ENCODE measurements at regions not wholly inside any gene's neighbourhood (a gene's known extent, or its start where the extent isn't known, plus 50 kb on each side); places are given as distances from the start of the nearest gene placed in this dataset.

DNA sequence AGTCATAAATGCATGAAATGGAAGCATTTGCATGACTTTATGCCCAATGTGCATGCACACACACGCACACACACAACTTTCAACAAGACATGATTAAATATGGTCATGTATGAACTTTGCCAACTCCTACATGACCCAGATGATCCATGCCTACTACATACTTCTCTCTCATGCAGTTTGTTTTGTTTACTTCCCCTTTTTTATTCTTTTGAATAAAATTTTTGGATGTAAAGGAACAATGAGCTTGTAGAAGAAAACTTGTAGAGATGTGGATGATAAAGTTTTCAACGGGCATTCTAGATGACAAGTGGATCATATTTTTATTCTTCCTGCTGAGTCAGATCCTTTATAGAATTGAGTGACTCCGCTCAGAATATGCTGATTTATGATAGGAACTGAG, 50.8 kb upstream of the AIG1 start:
- ChIA-PET POLR2A (no interaction called here), CTCF (interaction anchor here in 1 of 2 donors (0.6 kb wide), 1 partner anchor 194 kb away, joined by 3 read pairs; no protein-coding TSS in a partner anchor)
- ATAC-seq (replicated peaks in 1 of 4) (no peak), DNase-seq (no peak)
- no peaks in the 10 kb centered on the region for H3K9me3 ChIP-seq
- no peaks in the 10 kb centered on the region for H3K36me3 ChIP-seq (ENCODE audit: control insufficient read depth in 2 of 2, extremely low read depth in 1 of 2, insufficient read depth in 1 of 2, low read length in 1 of 2)
- no peaks in the 10 kb centered on the region for H3K27me3 Mint-ChIP-seq
- H3K4me3 Mint-ChIP-seq, result no peak overlapping the region
- H3K4me3 ChIP-seq (ENCODE audit: control insufficient read depth in 1 of 2, extremely low read depth in 1 of 2, low read length in 1 of 2), result no peak overlapping the region
- H3K4me1 Mint-ChIP-seq, result no peaks in the 10 kb centered on the region
- no peaks in the 10 kb centered on the region for H3K9me3 Mint-ChIP-seq
- no peaks in the 10 kb centered on the region for H3K27me3 ChIP-seq (replicated peaks in 1 of 2; ENCODE audit: control insufficient read depth in 2 of 2, extremely low read depth in 1 of 2, insufficient read depth in 2 of 2, low read length in 1 of 2)
- no peaks in the 10 kb centered on the region for H3K4me1 ChIP-seq (ENCODE audit: control insufficient read depth in 1 of 2, extremely low read depth in 1 of 2, insufficient read depth in 2 of 2, low read length in 2 of 2)
- H3K27ac Mint-ChIP-seq, result no peak overlapping the region
- H3K27ac ChIP-seq (ENCODE audit: low read length), result no peak overlapping the region
- WGBS (ENCODE audit: insufficient coverage), result no CpG with 5 or more reads among the region's 3 CpGs
- no peaks in the 10 kb centered on the region for H3K36me3 Mint-ChIP-seq

Measured in T-cell (primary cell).